HPDE6-E6E7 (cell line): ENCODE measurements at regions not wholly inside any gene's neighbourhood (a gene's known extent, or its start where the extent isn't known, plus 50 kb on each side); places are given as distances from the start of the nearest gene placed in this dataset.
"Not testable (repeated sequence)": the region's sequence is repeated elsewhere in the genome, so short reads cannot be mapped to it uniquely, and the experiment has no call there.

Experiments
- DNase-seq: peaks from one replicate; pipeline ENCODE4 v3.0.0; 2011; ENCODE audit warnings: missing footprints; ENCODE audit errors: extremely low spot score

- DNase-seq = no peak
Measured at GRCh38 chr7:49669285-49669684, 104.2 kb upstream of the VWC2 start.

GRCh38 chr7:49669692-49670260 lies 103.7 kb upstream of the VWC2 start:
- no peak for DNase-seq

GRCh38 chr7:49670991-49671390 lies 102.4 kb upstream of the VWC2 start:
- no peak for DNase-seq

- DNase-seq = no peak
Measured at GRCh38 chr7:49692516-49692915, 80.9 kb upstream of the VWC2 start.

- DNase-seq = no peak
Measured at GRCh38 chr7:49695971-49696370, 77.5 kb upstream of the VWC2 start.

- no peak for DNase-seq
Measured at GRCh38 chr7:49700841-49701240, 72.6 kb upstream of the VWC2 start.

- no peak for DNase-seq
Measured at GRCh38 chr7:49702099-49702498, 71.3 kb upstream of the VWC2 start.

- no peak for DNase-seq
Measured at GRCh38 chr7:49703337-49703736, 70.1 kb upstream of the VWC2 start.

- no peak for DNase-seq
Measured at GRCh38 chr7:49703881-49704280, 69.6 kb upstream of the VWC2 start.

GRCh38 chr7:49706106-49706505 lies 67.3 kb upstream of the VWC2 start:
- DNase-seq = no peak

- DNase-seq = no peak
Measured at GRCh38 chr7:49707891-49708290, 65.5 kb upstream of the VWC2 start.

- no peak for DNase-seq
Measured at GRCh38 chr7:49708590-49708989, 64.8 kb upstream of the VWC2 start.

- DNase-seq = not testable (repeated sequence)
Measured at GRCh38 chr7:49711072-49711723, 62.2 kb upstream of the VWC2 start.

GRCh38 chr7:49714182-49714581 lies 59.3 kb upstream of the VWC2 start:
- DNase-seq = no peak

GRCh38 chr7:49715486-49715885 lies 58.0 kb upstream of the VWC2 start:
- DNase-seq = no peak

- DNase-seq = no peak
Measured at GRCh38 chr7:49717547-49717946, 55.9 kb upstream of the VWC2 start.

- DNase-seq = no peak
Measured at GRCh38 chr7:49718760-49719159, 54.7 kb upstream of the VWC2 start.

GRCh38 chr7:49721441-49721840 lies 52.0 kb upstream of the VWC2 start:
- DNase-seq = no peak
